ENCODE measurements at regions not wholly inside any gene's neighbourhood (a gene's known extent, or its start where the extent isn't known, plus 50 kb on each side); places are given as distances from the start of the nearest gene placed in this dataset.

GRCh38 chr21:15993951-15994350 lies 264.2 kb downstream of the USP25 start (continued):
- TF ChIP-seq ZNF462 (CRISPR knock-in tag; IDR thresholded peaks at IDR 0.05) (no peak), EZH2 (IDR thresholded peaks at IDR 0.05; ENCODE audit: low read depth, unreplicated experiment) (no peak), JUNB (IDR thresholded peaks at IDR 0.05; ENCODE audit: unreplicated experiment) (no peak), CTCF (conservative IDR thresholded peaks at IDR 0.05; ENCODE audit: low read depth in 2 of 2) (no peak), ZNF331 (CRISPR knock-in tag; IDR thresholded peaks at IDR 0.05; ENCODE audit: low read depth) (no peak), ETS1 (IDR thresholded peaks at IDR 0.05) (no peak), REST (IDR thresholded peaks at IDR 0.05; ENCODE audit: unreplicated experiment) (no peak)

All from GM23338 (cell line).